ENCODE measurements at regions not wholly inside any gene's neighbourhood (a gene's known extent, or its start where the extent isn't known, plus 50 kb on each side); places are given as distances from the start of the nearest gene placed in this dataset.

DNA sequence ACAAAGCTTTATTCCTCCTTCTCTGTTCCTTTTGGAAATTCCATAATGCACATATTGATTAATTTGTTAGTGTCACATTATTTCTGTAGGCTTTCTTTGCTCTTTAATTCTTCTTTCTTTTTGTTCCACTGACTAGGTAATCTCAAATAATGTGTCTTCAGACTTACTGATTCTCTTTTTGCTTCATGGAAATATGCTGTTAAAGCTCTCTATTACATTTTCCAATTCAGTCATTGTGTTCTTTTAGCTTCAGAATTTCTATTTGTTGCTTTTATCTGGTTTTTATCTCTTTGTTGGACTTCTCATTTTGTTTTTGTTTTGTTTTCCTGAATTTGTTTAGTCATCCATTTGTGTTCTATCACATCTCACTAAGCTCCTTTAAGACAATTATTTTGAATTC is 147.0 kb upstream of the EOMES start:
- no peak for DNase-seq

GRCh38 chr3:27877061-27878013 is 155.2 kb upstream of the EOMES start:
- DNase-seq = no peak

GRCh38 chr3:27878014-27878383 is 155.9 kb upstream of the EOMES start:
- no peak for DNase-seq

GRCh38 chr3:27880969-27881892 is 159.1 kb upstream of the EOMES start:
- DNase-seq = no peak

DNA sequence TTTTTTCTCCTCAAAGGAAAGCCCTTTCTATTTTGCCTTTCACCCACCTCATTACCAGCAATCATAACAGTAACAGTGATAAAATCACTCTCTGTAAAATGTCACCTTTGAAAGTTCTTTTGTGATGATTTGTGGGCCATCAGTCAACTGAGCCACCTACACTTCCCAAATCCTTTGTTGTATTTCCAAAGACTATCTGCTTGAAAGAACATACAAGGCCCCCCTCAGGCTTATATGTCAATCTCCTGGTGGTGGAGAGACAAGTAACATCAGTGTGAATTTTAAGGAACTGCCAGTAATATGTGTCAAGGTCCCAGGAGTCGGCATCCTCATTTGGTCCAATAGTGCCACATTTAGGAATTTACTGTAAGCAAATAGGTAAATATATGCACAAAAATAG is 161.1 kb upstream of the EOMES start:
- DNase-seq = no peak

GRCh38 chr3:27885641-27886040 is 163.5 kb upstream of the EOMES start:
- DNase-seq = no peak

GRCh38 chr3:27888562-27888961 is 166.4 kb upstream of the EOMES start:
- DNase-seq = no peak

GRCh38 chr3:27889745-27890144 is 167.6 kb upstream of the EOMES start:
- DNase-seq = no peak

DNA sequence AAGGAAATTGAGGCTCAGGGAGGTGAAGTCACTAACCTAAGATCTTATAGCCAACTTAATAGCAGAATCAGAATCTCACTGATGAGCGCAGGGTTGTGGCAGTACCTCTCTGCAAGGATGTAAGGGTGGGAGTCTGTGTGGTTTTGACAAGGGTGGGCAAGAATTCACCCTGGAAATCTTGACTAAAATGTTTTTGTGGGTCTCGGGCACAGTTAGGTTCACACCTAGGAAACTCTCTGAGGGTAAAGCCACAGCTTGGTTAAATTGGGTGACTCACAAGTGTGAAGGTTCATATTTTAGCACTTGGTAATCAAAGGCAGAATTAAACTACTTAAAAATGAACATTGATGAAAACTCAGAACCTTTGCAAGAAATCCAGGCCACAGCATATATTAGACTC is 178.2 kb upstream of the EOMES start:
- no peak for DNase-seq

DNA sequence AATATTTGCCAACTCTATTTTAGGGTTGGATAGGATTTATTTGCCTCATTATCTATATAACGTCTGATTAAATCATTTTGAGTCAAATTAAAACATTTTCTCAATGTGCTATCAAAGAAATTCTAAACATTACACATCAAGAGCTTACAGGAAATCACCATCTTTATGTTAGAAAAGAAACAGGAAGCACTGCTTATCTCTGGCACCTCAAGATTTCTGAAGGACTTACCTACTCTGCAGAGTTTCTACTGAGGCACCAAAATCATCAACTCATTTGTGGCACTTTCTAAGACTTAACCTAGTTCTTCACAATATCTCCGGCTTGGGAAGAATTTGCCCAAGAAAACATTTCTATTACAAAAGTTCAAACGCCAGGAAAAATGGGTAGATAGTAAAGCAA is 181.3 kb upstream of the EOMES start:
- DNase-seq = no peak

- DNase-seq = no peak
These were observed 183.5 kb upstream of the EOMES start for GRCh38 chr3:27905625-27906024.

- no peak for DNase-seq
These were observed 185.0 kb upstream of the EOMES start for GRCh38 chr3:27907148-27907547.

DNA sequence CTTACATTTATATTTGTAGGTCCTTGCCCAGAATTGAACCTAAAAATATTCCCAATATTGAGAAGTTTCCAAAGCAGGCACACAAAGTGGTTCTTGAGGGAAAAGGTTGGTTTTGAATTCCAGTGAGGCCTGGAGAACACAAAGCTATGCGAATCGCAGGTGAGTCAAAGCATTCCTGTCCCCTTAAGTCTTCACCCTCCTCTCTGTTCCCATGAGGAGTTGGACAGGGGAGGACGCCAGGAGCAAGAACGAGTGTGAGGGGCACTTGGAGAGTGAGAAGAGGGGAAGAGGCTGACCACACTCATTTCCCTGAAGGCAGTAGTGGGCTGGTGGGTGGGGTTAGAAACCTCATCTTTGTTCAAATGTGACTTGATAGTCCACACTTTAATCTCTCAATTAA is 185.8 kb upstream of the EOMES start:
- DNase-seq = no peak

GRCh38 chr3:27910456-27910855 is 188.3 kb upstream of the EOMES start:
- DNase-seq = no peak

- DNase-seq = no peak
These were observed 192.1 kb upstream of the EOMES start for GRCh38 chr3:27914199-27914598.

- DNase-seq = no peak
These were observed 201.4 kb upstream of the EOMES start for GRCh38 chr3:27923349-27924068.

DNA sequence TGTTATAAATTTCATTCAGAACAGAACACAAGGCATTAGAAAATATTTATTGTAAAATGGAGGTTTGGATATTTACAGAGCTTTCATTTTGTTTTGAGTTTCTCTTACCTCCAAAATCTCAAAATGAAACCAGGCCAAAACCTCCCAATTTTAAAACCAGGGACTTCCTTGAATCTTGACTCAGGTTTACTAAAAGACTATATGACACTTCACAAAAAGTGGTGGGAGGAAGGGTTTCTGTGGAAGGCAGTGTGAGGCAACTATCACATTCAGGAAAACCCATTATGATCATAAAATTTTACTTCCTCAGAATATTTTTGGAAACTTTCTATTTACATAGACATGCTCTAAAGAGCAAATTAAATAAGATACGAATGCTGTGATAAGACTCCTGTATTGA is 205.8 kb upstream of the EOMES start:
- DNase-seq = no peak

DNA sequence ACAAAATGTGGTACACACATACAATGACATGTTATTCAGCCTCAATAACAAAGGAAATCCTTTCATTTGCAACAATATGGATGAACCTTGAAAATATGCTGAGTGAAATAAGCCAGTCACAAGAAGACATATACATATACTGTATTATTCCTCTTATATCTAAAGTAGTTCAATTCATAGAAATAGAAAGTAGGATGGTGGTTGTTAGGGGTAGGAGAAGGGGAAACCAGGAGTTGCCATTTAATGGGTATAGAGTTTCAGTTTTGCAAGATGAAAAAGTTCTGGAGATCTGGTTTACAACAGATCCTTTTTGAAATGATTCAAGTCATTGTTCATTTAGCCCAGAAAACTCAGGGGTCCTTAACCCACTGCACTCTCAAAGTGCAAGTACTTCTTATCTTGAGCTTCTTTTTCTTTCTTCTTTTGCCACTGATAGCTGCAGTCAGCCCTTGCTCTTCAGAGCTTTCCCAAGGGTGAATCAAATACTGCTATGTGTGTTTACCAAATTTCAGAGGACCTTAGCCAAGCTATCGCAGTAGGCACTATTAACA is 208.0 kb upstream of the EOMES start:
- DNase-seq = no peak

DNA sequence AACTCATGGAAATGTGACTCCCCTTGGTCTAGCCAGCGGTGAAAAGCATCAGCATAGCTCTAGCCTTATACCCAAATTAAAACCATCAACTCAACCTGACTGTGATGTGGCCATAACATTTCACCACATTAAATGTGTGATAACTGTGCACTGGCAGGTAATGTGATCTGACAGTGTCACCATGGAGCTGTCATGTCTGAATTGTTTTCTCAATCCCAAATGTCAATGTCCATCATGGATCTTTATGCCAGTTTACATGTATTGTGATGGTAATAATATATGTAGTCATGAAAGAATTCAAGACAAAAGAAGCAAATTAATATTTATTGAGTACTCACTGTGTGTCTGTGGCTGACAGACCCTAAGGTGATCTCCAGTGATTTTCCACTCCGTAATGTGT is 213.4 kb upstream of the EOMES start:
- no peak for DNase-seq

- DNase-seq = no peak
These were observed 217.4 kb upstream of the EOMES start for GRCh38 chr3:27939521-27939920.

- no peak for DNase-seq
These were observed 217.8 kb upstream of the EOMES start for GRCh38 chr3:27939940-27940339.

DNA sequence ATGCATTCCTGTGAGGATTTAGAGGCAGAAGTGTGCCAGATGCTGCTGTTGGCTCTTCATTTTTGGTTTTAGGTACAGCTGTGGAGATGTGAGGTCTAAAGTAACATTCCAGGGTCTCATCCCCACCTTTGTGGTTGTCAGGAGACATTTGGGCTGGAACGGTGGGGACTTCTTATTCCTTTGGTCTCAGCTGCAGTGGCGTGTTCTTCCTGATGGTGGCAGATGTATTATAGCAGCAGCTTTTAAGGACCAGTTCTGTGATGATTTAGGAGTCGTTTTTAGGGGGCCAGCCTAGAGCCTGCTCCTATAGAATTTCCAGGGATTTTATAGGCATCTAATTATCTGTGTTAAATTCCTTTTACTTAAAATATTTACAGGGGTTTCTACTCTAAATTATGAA is 221.0 kb upstream of the EOMES start:
- DNase-seq = no peak

GRCh38 chr3:27945229-27945628 is 223.1 kb upstream of the EOMES start:
- DNase-seq = no peak
